Jurkat, Clone E6-1 (cell line): ENCODE measurements at regions not wholly inside any gene's neighbourhood (a gene's known extent, or its start where the extent isn't known, plus 50 kb on each side); places are given as distances from the start of the nearest gene placed in this dataset.

Source experiments
- DNase-seq: peaks from one replicate; pipeline ENCODE4 v3.0.0-alpha.2; 2011; ENCODE audit warnings: low read depth, low spot score
- H3K4me3 ChIP-seq: 2 replicates; pipeline ENCODE4 v1.5.1; 2011; ENCODE audit warnings: mild to moderate bottlenecking, low read length, control low read depth, moderate library complexity

GRCh38 chrX:15129412-15129811 is 140.5 kb downstream of the ASB9 start:
- no peak for DNase-seq
- no peak overlapping the region for H3K4me3 ChIP-seq

GRCh38 chrX:15128861-15129260 is 141.0 kb downstream of the ASB9 start:
- DNase-seq: no peak
- no peak overlapping the region for H3K4me3 ChIP-seq

- no peak for DNase-seq
- H3K4me3 ChIP-seq: no peak overlapping the region
These were observed 142.9 kb downstream of the ASB9 start for GRCh38 chrX:15127010-15127409.

GRCh38 chrX:15116900-15117299 is 153.0 kb downstream of the ASB9 start:
- no peak overlapping the region for H3K4me3 ChIP-seq
- DNase-seq: no peak

GRCh38 chrX:15114743-15115566 is 154.9 kb downstream of the ASB9 start:
- no peak for DNase-seq
- no peak overlapping the region for H3K4me3 ChIP-seq

- H3K4me3 ChIP-seq: no peak overlapping the region
- no peak for DNase-seq
These were observed 162.4 kb downstream of the ASB9 start for GRCh38 chrX:15107367-15107988.

- DNase-seq: no peak
- H3K4me3 ChIP-seq: no peak overlapping the region
These were observed 171.4 kb downstream of the ASB9 start for GRCh38 chrX:15098505-15098904.

- no peak for DNase-seq
- H3K4me3 ChIP-seq: no peak overlapping the region
These were observed 182.1 kb downstream of the ASB9 start for GRCh38 chrX:15087747-15088146.

- no peak for DNase-seq
- no peak overlapping the region for H3K4me3 ChIP-seq
These were observed 196.6 kb downstream of the ASB9 start for GRCh38 chrX:15073313-15073712.

GRCh38 chrX:15072880-15073279 is 197.0 kb downstream of the ASB9 start:
- H3K4me3 ChIP-seq: no peak overlapping the region
- DNase-seq: no peak

GRCh38 chrX:15072259-15072658 is 197.6 kb downstream of the ASB9 start:
- no peak for DNase-seq
- H3K4me3 ChIP-seq: no peak overlapping the region

GRCh38 chrX:15059474-15059873 is 186.3 kb downstream of the MOSPD2 start:
- no peak overlapping the region for H3K4me3 ChIP-seq
- DNase-seq: no peak

- DNase-seq: no peak
- H3K4me3 ChIP-seq: no peak overlapping the region
These were observed 182.8 kb downstream of the MOSPD2 start for GRCh38 chrX:15056044-15056443.

- H3K4me3 ChIP-seq: no peak overlapping the region
- no peak for DNase-seq
These were observed 182.1 kb downstream of the MOSPD2 start for GRCh38 chrX:15055146-15055930.

GRCh38 chrX:15050395-15050794 is 177.2 kb downstream of the MOSPD2 start:
- no peak for DNase-seq

GRCh38 chrX:15043538-15043937 is 170.3 kb downstream of the MOSPD2 start:
- H3K4me3 ChIP-seq: no peak overlapping the region
- DNase-seq: no peak

More at GRCh38 chrX:15050395-15050794, 177.2 kb downstream of the MOSPD2 start:
- no peak overlapping the region for H3K4me3 ChIP-seq

GRCh38 chrX:15033917-15034316 is 160.7 kb downstream of the MOSPD2 start:
- H3K4me3 ChIP-seq: no peak overlapping the region
- no peak for DNase-seq

- no peak for DNase-seq
- no peak overlapping the region for H3K4me3 ChIP-seq
These were observed 144.3 kb downstream of the MOSPD2 start for GRCh38 chrX:15017491-15017890.

GRCh38 chrX:15016051-15016450 is 142.8 kb downstream of the MOSPD2 start:
- H3K4me3 ChIP-seq: no peak overlapping the region
- DNase-seq: no peak

GRCh38 chrX:15014281-15014680 is 141.1 kb downstream of the MOSPD2 start:
- no peak for DNase-seq
- H3K4me3 ChIP-seq: no peak overlapping the region
